IMR-90 (cell line): ENCODE measurements at regions not wholly inside any gene's neighbourhood (a gene's known extent, or its start where the extent isn't known, plus 50 kb on each side); places are given as distances from the start of the nearest gene placed in this dataset.

Source experiments
- ATAC-seq: fragments of 200-7000 bp; cut with Tn5 transposase; 2 replicates; pipeline ENCODE4 v1.9.1; 2020; ENCODE audit warnings: low read depth, mild to moderate bottlenecking, moderate library complexity
- BruUV-seq: library from RNA; stranded (reverse); fragments of 400-500 nt; replicated peaks from 2 replicates; lab custom pipeline; 2021; lab: Mats Ljungman, UMichigan
- CTCF ChIA-PET: fragments of 300-600 bp; formaldehyde crosslinking; extraction: SDS; loops from one replicate; lab custom pipeline; 2021; ENCODE audit warnings: antibody characterized with exemption; lab: Yijun Ruan, JAX
- POLR2A ChIA-PET: fragments of 300-600 bp; sonication (Branson Sonifier 250); formaldehyde crosslinking; loops from one replicate; lab custom pipeline; 2022; ENCODE audit warnings: antibody characterized with exemption; ENCODE audit not compliant: unreplicated experiment; lab: Charles Lee
- DNase-seq: peaks from one replicate; pipeline ENCODE4 v3.0.0; 2013
- H2AFZ ChIP-seq: replicated peaks from 2 replicates; pipeline ENCODE3; 2013; ENCODE audit warnings: low read length, mild to moderate bottlenecking; ENCODE audit not compliant: poor library complexity
- H2AK5ac ChIP-seq: 2 replicates; pipeline ENCODE4 v1.6.1; 2013; ENCODE audit warnings: low read depth, low read length, inconsistent platforms
- H2AK9ac ChIP-seq: replicated peaks from 2 replicates; pipeline ENCODE3; 2013; ENCODE audit warnings: mild to moderate bottlenecking, low read depth, low read length, moderate library complexity; ENCODE audit not compliant: poor library complexity
- H2BK120ac ChIP-seq: 2 replicates; pipeline ENCODE4 v1.6.1; 2013; ENCODE audit warnings: low read depth, low read length, inconsistent platforms
- H2BK15ac ChIP-seq: 3 replicates; pipeline ENCODE4 v1.6.1; 2013; ENCODE audit warnings: low read depth, low read length, inconsistent platforms
- H2BK20ac ChIP-seq: 2 replicates; pipeline ENCODE4 v1.6.1; 2013; ENCODE audit warnings: low read depth, mild to moderate bottlenecking, inconsistent platforms, low read length, moderate library complexity
- H2BK5ac ChIP-seq: 2 replicates; pipeline ENCODE4 v1.6.1; 2013; ENCODE audit warnings: mild to moderate bottlenecking, low read depth, low read length, inconsistent platforms; ENCODE audit not compliant: poor library complexity, severe bottlenecking
- H3K14ac ChIP-seq: replicated peaks from 2 replicates; pipeline ENCODE4 v1.6.1; 2013; ENCODE audit warnings: low read depth, low read length, inconsistent platforms
- H3K18ac ChIP-seq: 2 replicates; pipeline ENCODE4 v1.6.1; 2013; ENCODE audit warnings: low read depth, low read length, control low read depth
- H3K23ac ChIP-seq: 2 replicates; pipeline ENCODE4 v1.6.1; 2013; ENCODE audit warnings: low read depth, low read length, inconsistent platforms
- H3K27ac ChIP-seq: 2 replicates; pipeline ENCODE4 v1.5.1; 2013; ENCODE audit warnings: mild to moderate bottlenecking, control low read depth, low read length; ENCODE audit not compliant: insufficient read depth
- H3K27me3 ChIP-seq: 2 replicates; pipeline ENCODE4 v1.6.1; 2013; ENCODE audit warnings: low read length; ENCODE audit not compliant: control insufficient read depth, insufficient read depth
- H3K36me3 ChIP-seq: 2 replicates; pipeline ENCODE4 v1.6.1; 2013; ENCODE audit warnings: low read length, mixed read lengths; ENCODE audit not compliant: control insufficient read depth, insufficient read depth
- H3K4ac ChIP-seq: 2 replicates; pipeline ENCODE4 v1.6.1; 2013; ENCODE audit warnings: low read depth, low read length, inconsistent platforms
- H3K4me1 ChIP-seq: 2 replicates; pipeline ENCODE4 v1.6.1; 2013; ENCODE audit warnings: low read length, mixed read lengths; ENCODE audit not compliant: control insufficient read depth, insufficient read depth
- H3K4me2 ChIP-seq: 2 replicates; pipeline ENCODE4 v1.6.1; 2013; ENCODE audit warnings: low read depth, mild to moderate bottlenecking, control low read depth, low read length, moderate library complexity
- H3K4me3 ChIP-seq: 2 replicates; pipeline ENCODE4 v1.5.1; 2013; ENCODE audit warnings: low read depth, mild to moderate bottlenecking, control low read depth, low read length, moderate library complexity; ENCODE audit not compliant: insufficient read depth
- H3K56ac ChIP-seq: 2 replicates; pipeline ENCODE4 v1.6.1; 2013; ENCODE audit warnings: low read length, inconsistent platforms; ENCODE audit not compliant: insufficient read depth; ENCODE audit errors: extremely low read depth
- H3K79me1 ChIP-seq, 2 experiments: 2 replicates each; pipeline ENCODE4 v1.6.1; 2013; ENCODE audit warnings: low read length in 2 of 2, inconsistent platforms in 1 of 2, low read depth in 1 of 2
- H3K9ac ChIP-seq: 2 replicates; pipeline ENCODE4 v1.6.1; 2013; ENCODE audit warnings: low read depth, low read length, control low read depth
- H3K9me1 ChIP-seq: 2 replicates; pipeline ENCODE4 v1.6.1; 2013; ENCODE audit warnings: low read length, inconsistent platforms; ENCODE audit not compliant: insufficient read depth
- H3K9me3 ChIP-seq: 2 replicates; pipeline ENCODE4 v1.6.1; 2013; ENCODE audit warnings: low read length; ENCODE audit not compliant: control insufficient read depth, insufficient read depth
- H4K20me1 ChIP-seq: 2 replicates; pipeline ENCODE4 v1.6.1; 2013; ENCODE audit warnings: low read length, inconsistent platforms; ENCODE audit not compliant: insufficient read depth
- H4K5ac ChIP-seq: 2 replicates; pipeline ENCODE4 v1.6.1; 2013; ENCODE audit warnings: mild to moderate bottlenecking, low read depth, low read length, control low read depth
- H4K8ac ChIP-seq, 2 experiments: 2 replicates each; pipeline ENCODE4 v1.6.1; 2013; ENCODE audit warnings: low read depth in 2 of 2, low read length in 2 of 2, control low read depth in 1 of 2, inconsistent platforms in 1 of 2
- H4K91ac ChIP-seq: 2 replicates; pipeline ENCODE4 v1.6.1; 2013; ENCODE audit warnings: low read depth, low read length, inconsistent platforms; ENCODE audit not compliant: insufficient read depth
- BHLHE40 ChIP-seq: fragments of 150-350 bp; IDR thresholded peaks from 2 replicates; pipeline ENCODE4 v1.6.1; 2016; ENCODE audit warnings: mild to moderate bottlenecking, low read depth, low read length
- CEBPB ChIP-seq: IDR thresholded peaks from 2 replicates; pipeline ENCODE4 v1.6.1; 2012; ENCODE audit warnings: low read depth, low read length, improper control_type of control experiment
- MXI1 ChIP-seq: IDR thresholded peaks from 2 replicates; pipeline ENCODE4 v1.6.1; 2012; ENCODE audit warnings: low read depth, mild to moderate bottlenecking, low read length, moderate library complexity, borderline replicate concordance
- NFE2L2 ChIP-seq: fragments of 150-350 bp; IDR thresholded peaks from 2 replicates; pipeline ENCODE4 v1.6.1; 2016; ENCODE audit warnings: low read depth, mild to moderate bottlenecking, low read length
- RAD21 ChIP-seq: IDR thresholded peaks from 2 replicates; pipeline ENCODE4 v1.6.1; 2012; ENCODE audit warnings: low read length, improper control_type of control experiment
- RCOR1 ChIP-seq: IDR thresholded peaks from 2 replicates; pipeline ENCODE4 v1.6.1; 2012; ENCODE audit warnings: mild to moderate bottlenecking, low read length, improper control_type of control experiment; ENCODE audit not compliant: insufficient replicate concordance
- RFX5 ChIP-seq: IDR thresholded peaks from 2 replicates; pipeline ENCODE4 v1.8.0; 2012; ENCODE audit warnings: low read depth, mild to moderate bottlenecking, low read length, moderate library complexity
- SMC3 ChIP-seq: fragments of 150-350 bp; IDR thresholded peaks from 2 replicates; pipeline ENCODE4 v1.6.1; 2016; ENCODE audit warnings: low read depth, mild to moderate bottlenecking, antibody characterized with exemption, low read length, moderate library complexity
- WGBS, 2 experiments: methylation state at CpG; one replicate each; pipeline versions ENCODE4 v1.1.5 to v1.1.7; 2013; ENCODE audit warnings: missing lambda C conversion rate in 2 of 2; ENCODE audit not compliant: insufficient read length in 1 of 2; ENCODE audit errors: extremely low coverage in 2 of 2; 5-methylcytosine and 5-hydroxymethylcytosine counted together
- dilution Hi-C: fragments of 300-500 bp; cut with HindIII; formaldehyde crosslinking; loops from one replicate; pipeline ENCODE4 v1.14.3; 2018; ENCODE audit warnings: low sequenced_read_pairs; ENCODE audit not compliant: unreplicated experiment
- in situ Hi-C: fragments of 300-500 bp; cut with MboI; formaldehyde crosslinking; loops from 3 replicates; pipeline ENCODE4 v1.14.3; 2019; ENCODE audit warnings: low sequenced_read_pairs, inconsistent platforms, mixed read lengths
- intact Hi-C: fragments of 100-400 bp; cut with micrococcal nuclease; formaldehyde crosslinking; loops from 2 replicates; pipeline ENCODE4 v1.10.0; 2022
- TF ChIP-seq, protein P1 (sequence below): conservative IDR thresholded peaks from 2 replicates; pipeline ENCODE4 v1.5.1; 2012; ENCODE audit warnings: mild to moderate bottlenecking, low read depth, low read length, improper control_type of control experiment

GRCh38 chr6:169867751-169868191, 116.3 kb downstream of the ERMARD start:
- POLR2A ChIA-PET, result no interaction called here
- H3K27ac ChIP-seq, result no peak overlapping the region
- no peaks in the 10 kb centered on the region for H3K4me1 ChIP-seq
- DNase-seq, result no peak
- no peak overlapping the region for H2BK120ac ChIP-seq
- no peaks in the 10 kb centered on the region for H3K27me3 ChIP-seq
- H2AFZ ChIP-seq, result no peak overlapping the region
- no peak overlapping the region for H2BK5ac ChIP-seq
- WGBS, 2 experiments, result 90% methylated on average over 2 of the region's 12 CpGs; no CpG with 5 or more reads in 1 of the 2 experiments
- H2BK15ac ChIP-seq, result no peak overlapping the region
- H3K4me2 ChIP-seq, result no peak overlapping the region
- H3K23ac ChIP-seq, result no peak overlapping the region
- H3K9me1 ChIP-seq, result no peaks in the 10 kb centered on the region
- CTCF ChIA-PET, result no interaction called here
- H4K5ac ChIP-seq, result no peak overlapping the region
- no peak overlapping the region for H2BK20ac ChIP-seq
- no peak overlapping the region for H4K91ac ChIP-seq
- no TSS peak for BruUV-seq
- H2AK5ac ChIP-seq, result no peak overlapping the region
- H3K18ac ChIP-seq, result no peak overlapping the region
- intact Hi-C loops, result no loop called here
- H3K36me3 ChIP-seq, result no peaks in the 10 kb centered on the region
- H3K9me3 ChIP-seq, result peaks cover 34% of the 10 kb centered on the region
- no peak for ATAC-seq
- no peak overlapping the region for H3K56ac ChIP-seq
- H3K14ac ChIP-seq, result no peak overlapping the region
- H3K9ac ChIP-seq, result no peak overlapping the region
- no peak overlapping the region for H2AK9ac ChIP-seq
- no peaks in the 10 kb centered on the region for H3K79me1 ChIP-seq
- H3K4me3 ChIP-seq, result no peak overlapping the region
- no peak for TF ChIP-seq RAD21
- no peak for TF ChIP-seq MXI1
- TF ChIP-seq, protein P1, sequence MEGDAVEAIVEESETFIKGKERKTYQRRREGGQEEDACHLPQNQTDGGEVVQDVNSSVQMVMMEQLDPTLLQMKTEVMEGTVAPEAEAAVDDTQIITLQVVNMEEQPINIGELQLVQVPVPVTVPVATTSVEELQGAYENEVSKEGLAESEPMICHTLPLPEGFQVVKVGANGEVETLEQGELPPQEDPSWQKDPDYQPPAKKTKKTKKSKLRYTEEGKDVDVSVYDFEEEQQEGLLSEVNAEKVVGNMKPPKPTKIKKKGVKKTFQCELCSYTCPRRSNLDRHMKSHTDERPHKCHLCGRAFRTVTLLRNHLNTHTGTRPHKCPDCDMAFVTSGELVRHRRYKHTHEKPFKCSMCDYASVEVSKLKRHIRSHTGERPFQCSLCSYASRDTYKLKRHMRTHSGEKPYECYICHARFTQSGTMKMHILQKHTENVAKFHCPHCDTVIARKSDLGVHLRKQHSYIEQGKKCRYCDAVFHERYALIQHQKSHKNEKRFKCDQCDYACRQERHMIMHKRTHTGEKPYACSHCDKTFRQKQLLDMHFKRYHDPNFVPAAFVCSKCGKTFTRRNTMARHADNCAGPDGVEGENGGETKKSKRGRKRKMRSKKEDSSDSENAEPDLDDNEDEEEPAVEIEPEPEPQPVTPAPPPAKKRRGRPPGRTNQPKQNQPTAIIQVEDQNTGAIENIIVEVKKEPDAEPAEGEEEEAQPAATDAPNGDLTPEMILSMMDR, result no peak
- TF ChIP-seq RCOR1, result no peak
- no peak for TF ChIP-seq SMC3
- TF ChIP-seq RFX5, result no peak
- no peak for TF ChIP-seq BHLHE40
- no peak for TF ChIP-seq CEBPB
- TF ChIP-seq NFE2L2, result no peak
- no peaks in the 10 kb centered on the region for H4K20me1 ChIP-seq
- dilution Hi-C loops, result no loop called here
- H4K8ac ChIP-seq, result no peak overlapping the region
- no peak overlapping the region for H3K4ac ChIP-seq
- in situ Hi-C loops, result no loop called here
